ENCODE measurements at regions not wholly inside any gene's neighbourhood (a gene's known extent, or its start where the extent isn't known, plus 50 kb on each side); places are given as distances from the start of the nearest gene placed in this dataset.

- intact Hi-C loops (cut with micrococcal nuclease; ENCODE audit: unreplicated experiment), result no loop called here
- Histone ChIP-seq H2AFZ (ENCODE audit: low read length) (no peak overlapping the region), H3K27ac (ENCODE audit: extremely low read length, insufficient read depth, low read length) (no peak overlapping the region), H3K79me2 (ENCODE audit: insufficient read depth, low read length) (no peaks in the 10 kb centered on the region), H4K20me1 (ENCODE audit: insufficient read depth, low read length) (no peaks in the 10 kb centered on the region), H3K9ac (ENCODE audit: insufficient read depth, low read depth, low read length) (no peak overlapping the region), H3K9me3 (ENCODE audit: low read length) (no peaks in the 10 kb centered on the region), H3K4me3 (replicated peaks in 1 of 3; ENCODE audit: insufficient read depth in 1 of 3, low read depth in 2 of 3, low read length in 3 of 3) (no peak overlapping the region), H3K27me3 (ENCODE audit: control insufficient read depth in 1 of 2, insufficient read depth in 2 of 2, low read length in 2 of 2) (no peaks in the 10 kb centered on the region), H3K4me2 (ENCODE audit: low read depth, low read length) (no peak overlapping the region), H3K4me1 (ENCODE audit: insufficient read depth, low read length) (peaks cover 30% of the 10 kb centered on the region), H3K36me3 (replicated peaks in 1 of 2; ENCODE audit: control insufficient read depth in 1 of 2, insufficient read depth in 2 of 2, low read length in 2 of 2) (no peaks in the 10 kb centered on the region)
- WGBS (ENCODE audit: low lambda C conversion rate), result 6% methylated on average over 1 of the region's 1 CpG
- TF ChIP-seq SMC3 (IDR thresholded peaks at IDR 0.05; ENCODE audit: low read length) (no peak), TRAFD1 (CRISPR knock-in tag; IDR thresholded peaks at IDR 0.05; ENCODE audit: borderline replicate concordance) (no peak), SNAI1 (CRISPR knock-in tag; IDR thresholded peaks at IDR 0.05; ENCODE audit: borderline replicate concordance) (no peak), ZNF556 (CRISPR knock-in tag; IDR thresholded peaks at IDR 0.05; ENCODE audit: borderline replicate concordance) (no peak), ZNF225 (CRISPR knock-in tag; IDR thresholded peaks at IDR 0.05) (no peak), CREM (IDR thresholded peaks at IDR 0.05) (no peak), CREM (CRISPR knock-in tag; IDR thresholded peaks at IDR 0.05) (no peak), E2F2 (CRISPR knock-in tag; IDR thresholded peaks at IDR 0.05; ENCODE audit: borderline replicate concordance) (no peak), CSRNP2 (CRISPR knock-in tag; conservative IDR thresholded peaks at IDR 0.05; ENCODE audit: low read depth) (no peak), SKI (IDR thresholded peaks at IDR 0.05; ENCODE audit: partially characterized antibody) (no peak), FLYWCH1 (CRISPR knock-in tag; IDR thresholded peaks at IDR 0.05) (no peak), MAZ (IDR thresholded peaks at IDR 0.05; ENCODE audit: borderline replicate concordance, low read depth, low read length) (no peak), MAZ (CRISPR knock-in tag; IDR thresholded peaks at IDR 0.05; ENCODE audit: low read depth) (no peak)
- FAIRE-seq (no peak), ATAC-seq (no peak), DNase-seq (ENCODE audit: low spot score) (no peak)
- no TSS peak for BruUV-seq (replicated peaks)
- in situ Hi-C loops (cut with HindIII; ENCODE audit: extremely low pct_ligation_motif_present, low pct_unique_long_range_greater_than_20kb), result no loop called here
- ChIA-PET CTCF (ENCODE audit: low intra/inter-chr PET ratio, low total read pairs) (interaction anchor here (1.1 kb wide), 1 partner anchor 169 kb away, joined by 3 read pairs; no protein-coding TSS in a partner anchor), POLR2A (no interaction called here)
Observed at GRCh38 chr14:34329301-34329700, 132.7 kb downstream of the SPTSSA start.

Measured in HepG2 (cell line).